ENCODE measurements at regions not wholly inside any gene's neighbourhood (a gene's known extent, or its start where the extent isn't known, plus 50 kb on each side); places are given as distances from the start of the nearest gene placed in this dataset.

DNA sequence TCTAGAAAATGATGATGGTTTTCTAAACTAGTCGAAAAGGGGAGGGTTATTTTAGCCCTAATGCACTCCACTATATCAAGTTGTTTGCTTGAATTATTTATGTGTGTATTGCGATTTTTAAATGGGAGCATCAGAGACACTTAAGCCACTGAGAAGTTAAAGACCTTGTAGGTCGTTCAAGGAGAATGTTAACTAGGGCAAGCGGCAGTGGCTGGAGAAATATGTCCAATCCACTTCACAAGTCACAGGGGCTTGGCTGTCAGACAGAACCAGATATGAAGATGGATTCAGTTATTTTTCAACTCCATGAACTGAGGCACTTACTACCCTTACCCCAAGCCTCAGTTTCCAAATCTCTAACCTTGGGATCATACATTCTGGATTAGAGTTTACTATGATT, 702.0 kb downstream of the CDH11 start:
- DNase-seq = no peak
- H3K36me3 ChIP-seq (ENCODE audit: low read depth, missing control alignments) = no peaks in the 10 kb centered on the region
- H3K4me1 ChIP-seq = peaks cover 23% of the 10 kb centered on the region
- WGBS, 2 donors = 92 to 96% methylated on average over 4 of the region's 4 CpGs
- intact Hi-C loops (cut with DNase I; ENCODE audit: low total_unique reads) = no loop called here
- H3K9me3 ChIP-seq = no peaks in the 10 kb centered on the region
- no peaks in the 10 kb centered on the region for H3K27me3 ChIP-seq
- H3K27ac ChIP-seq = no peak overlapping the region
- TF ChIP-seq POLR2A (IDR thresholded peaks at IDR 0.05) = no peak
- TF ChIP-seq, protein P1, sequence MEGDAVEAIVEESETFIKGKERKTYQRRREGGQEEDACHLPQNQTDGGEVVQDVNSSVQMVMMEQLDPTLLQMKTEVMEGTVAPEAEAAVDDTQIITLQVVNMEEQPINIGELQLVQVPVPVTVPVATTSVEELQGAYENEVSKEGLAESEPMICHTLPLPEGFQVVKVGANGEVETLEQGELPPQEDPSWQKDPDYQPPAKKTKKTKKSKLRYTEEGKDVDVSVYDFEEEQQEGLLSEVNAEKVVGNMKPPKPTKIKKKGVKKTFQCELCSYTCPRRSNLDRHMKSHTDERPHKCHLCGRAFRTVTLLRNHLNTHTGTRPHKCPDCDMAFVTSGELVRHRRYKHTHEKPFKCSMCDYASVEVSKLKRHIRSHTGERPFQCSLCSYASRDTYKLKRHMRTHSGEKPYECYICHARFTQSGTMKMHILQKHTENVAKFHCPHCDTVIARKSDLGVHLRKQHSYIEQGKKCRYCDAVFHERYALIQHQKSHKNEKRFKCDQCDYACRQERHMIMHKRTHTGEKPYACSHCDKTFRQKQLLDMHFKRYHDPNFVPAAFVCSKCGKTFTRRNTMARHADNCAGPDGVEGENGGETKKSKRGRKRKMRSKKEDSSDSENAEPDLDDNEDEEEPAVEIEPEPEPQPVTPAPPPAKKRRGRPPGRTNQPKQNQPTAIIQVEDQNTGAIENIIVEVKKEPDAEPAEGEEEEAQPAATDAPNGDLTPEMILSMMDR (IDR thresholded peaks at IDR 0.05) = no peak
- H3K4me3 ChIP-seq = no peak overlapping the region

DNA sequence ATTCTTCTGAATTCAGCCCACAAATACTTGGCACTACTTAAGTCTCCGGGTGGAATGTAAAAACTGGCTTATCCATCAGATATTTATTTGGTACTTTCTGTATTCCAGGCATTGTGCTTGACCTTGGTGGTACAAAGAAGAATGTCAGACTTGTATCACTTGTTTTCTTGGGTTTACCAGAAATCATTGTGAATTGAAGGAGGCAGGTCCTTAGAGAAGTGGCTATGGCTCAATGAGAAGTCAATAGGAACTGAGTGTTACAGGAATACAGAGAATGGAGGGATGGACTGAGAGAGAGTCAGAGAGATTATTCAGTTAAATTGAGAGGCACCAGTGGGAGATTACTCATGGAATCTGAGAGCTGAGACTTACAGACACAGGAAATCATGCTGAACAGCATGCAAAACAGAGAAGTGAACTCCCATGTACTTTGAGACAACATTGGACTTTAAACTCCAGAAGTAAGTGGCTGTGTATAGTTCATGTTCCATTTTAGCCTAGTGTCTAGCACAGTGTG, 704.1 kb downstream of the CDH11 start:
- 27 to 29% methylated on average over 1 of the region's 1 CpG for WGBS, 2 donors
- no peaks in the 10 kb centered on the region for H3K27me3 ChIP-seq
- no peaks in the 10 kb centered on the region for H3K9me3 ChIP-seq
- H3K36me3 ChIP-seq (ENCODE audit: low read depth, missing control alignments) = no peaks in the 10 kb centered on the region
- intact Hi-C loops (cut with DNase I; ENCODE audit: low total_unique reads) = no loop called here
- H3K4me3 ChIP-seq = no peak overlapping the region
- no peak for DNase-seq
- H3K4me1 ChIP-seq = peaks cover 23% of the 10 kb centered on the region
- TF ChIP-seq, protein P1 (IDR thresholded peaks at IDR 0.05) = no peak
- TF ChIP-seq POLR2A (IDR thresholded peaks at IDR 0.05) = no peak
- peak overlapping the region; percentile 4 to 69 for H3K27ac ChIP-seq

DNA sequence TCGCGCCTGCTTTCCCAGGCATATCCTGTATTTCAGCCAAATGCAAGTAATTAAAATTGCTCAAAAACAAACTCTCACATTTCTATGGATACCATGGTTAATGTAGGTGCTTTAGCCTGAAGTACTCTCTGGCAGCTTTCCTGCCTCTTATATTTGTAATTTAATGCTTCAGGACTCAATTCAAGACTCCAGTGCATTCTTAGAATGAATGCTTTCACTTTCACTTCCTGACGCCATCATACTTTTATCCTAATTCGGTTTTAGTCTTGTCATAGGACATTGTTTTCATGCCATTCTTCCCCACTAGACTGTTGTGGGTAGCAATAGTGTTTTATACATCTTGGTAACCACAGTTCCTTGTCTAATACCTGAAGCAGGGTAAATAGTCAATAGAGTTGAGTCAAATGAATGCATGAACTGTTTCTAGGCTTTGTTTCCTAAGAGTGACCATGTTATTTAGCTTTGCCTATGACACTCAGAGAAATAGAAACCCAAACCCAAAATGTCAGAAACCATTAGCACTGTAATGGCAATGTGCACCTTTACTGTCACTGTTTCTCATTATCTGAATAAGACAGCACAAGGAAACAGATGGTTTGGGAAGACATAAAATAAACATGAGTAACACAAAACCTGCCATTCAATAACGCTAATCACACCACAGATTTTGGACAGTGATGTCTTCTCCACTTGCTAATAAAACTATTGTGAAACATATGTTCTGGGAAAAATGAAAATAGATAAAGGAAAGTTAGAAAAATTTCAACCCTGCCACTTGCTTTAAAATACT, 705.5 kb downstream of the CDH11 start:
- peak; percentile 27 for DNase-seq
- peak overlapping the region; percentile 43 to 57 for H3K27ac ChIP-seq
- peaks cover 23% of the 10 kb centered on the region for H3K4me1 ChIP-seq
- H3K36me3 ChIP-seq (ENCODE audit: low read depth, missing control alignments) = no peaks in the 10 kb centered on the region
- WGBS, 2 donors = 37 to 43% methylated on average over 5 of the region's 5 CpGs
- no peaks in the 10 kb centered on the region for H3K9me3 ChIP-seq
- TF ChIP-seq, protein P1 (IDR thresholded peaks at IDR 0.05) = no peak
- TF ChIP-seq POLR2A (IDR thresholded peaks at IDR 0.05) = no peak
- no peaks in the 10 kb centered on the region for H3K27me3 ChIP-seq
- intact Hi-C loops (cut with DNase I; ENCODE audit: low total_unique reads) = no loop called here
- H3K4me3 ChIP-seq = peak overlapping the region; percentile 21

DNA sequence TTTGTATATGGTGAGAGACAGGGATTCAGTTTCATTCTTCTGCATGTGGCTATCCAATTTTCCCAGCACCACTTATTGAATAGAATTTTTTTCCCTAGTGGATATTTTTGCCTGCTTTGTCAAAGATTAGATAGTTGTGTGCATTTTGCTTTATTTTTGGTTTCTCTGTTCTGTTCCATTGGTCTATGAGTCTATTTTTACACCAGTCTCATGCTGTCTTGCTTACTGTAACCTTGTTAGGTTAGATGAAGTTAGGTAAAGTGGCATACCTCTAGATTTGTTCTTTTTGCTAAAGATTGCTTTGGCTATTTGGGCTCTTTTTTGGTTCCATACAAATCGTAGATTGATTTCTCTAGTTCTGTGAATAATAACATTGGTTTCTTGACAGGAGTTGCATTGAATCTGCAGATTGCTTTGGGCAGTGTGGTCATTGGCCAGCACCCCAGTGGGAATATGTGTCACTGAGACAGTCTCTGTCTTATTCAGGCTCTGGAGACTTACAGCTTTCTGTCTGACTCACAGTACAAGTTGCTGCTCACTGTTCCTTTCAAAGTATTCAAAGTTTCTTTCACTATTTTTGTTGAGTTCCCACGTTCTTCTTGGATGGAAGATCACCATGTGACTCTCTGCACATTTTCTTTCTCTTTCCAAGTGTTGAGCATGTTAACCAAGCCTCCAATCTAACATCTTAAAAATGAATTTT, 709.1 kb downstream of the CDH11 start:
- no peak overlapping the region for H3K27ac ChIP-seq
- 69 to 71% methylated on average over 2 of the region's 2 CpGs for WGBS, 2 donors
- no peaks in the 10 kb centered on the region for H3K27me3 ChIP-seq
- H3K4me3 ChIP-seq = no peak overlapping the region
- no peak for DNase-seq
- H3K36me3 ChIP-seq (ENCODE audit: low read depth, missing control alignments) = no peaks in the 10 kb centered on the region
- H3K4me1 ChIP-seq = peaks cover 21% of the 10 kb centered on the region
- TF ChIP-seq POLR2A (IDR thresholded peaks at IDR 0.05) = no peak
- TF ChIP-seq, protein P1 (IDR thresholded peaks at IDR 0.05) = no peak
- intact Hi-C loops (cut with DNase I; ENCODE audit: low total_unique reads) = no loop called here
- H3K9me3 ChIP-seq = no peaks in the 10 kb centered on the region

Data from testis (tissue), 2 donors.